SK-N-SH treated with all-trans-retinoic acid at 6 μM for 48 hours (cell line): ENCODE measurements at regions not wholly inside any gene's neighbourhood (a gene's known extent, or its start where the extent isn't known, plus 50 kb on each side); places are given as distances from the start of the nearest gene placed in this dataset.

Source experiments
- ATAC-seq: fragments of 200-7000 bp; cut with Tn5 transposase; 3 replicates; pipeline ENCODE4 v1.9.1; 2020; ENCODE audit warnings: mild to moderate bottlenecking, moderate library complexity
- ARNTL ChIP-seq: fragments of 450-650 bp; formaldehyde crosslinking; IDR thresholded peaks from 2 replicates; pipeline ENCODE4 v1.5.0; 2020; ENCODE audit warnings: low read depth, mild to moderate bottlenecking, moderate library complexity, borderline replicate concordance
- BACH2 ChIP-seq: fragments of 250-450 bp; sonication (Bioruptor Pico); IDR thresholded peaks from 2 replicates; pipeline ENCODE4 v1.9.0; 2021; ENCODE audit warnings: mild to moderate bottlenecking, borderline replicate concordance
- CSDC2 ChIP-seq: fragments of 250-450 bp; sonication (Bioruptor Pico); IDR thresholded peaks from 2 replicates; pipeline ENCODE4 v1.5.0; 2020; ENCODE audit warnings: mild to moderate bottlenecking, moderate library complexity
- CSRNP3 ChIP-seq: fragments of 250-450 bp; sonication (Bioruptor Pico); IDR thresholded peaks from 2 replicates; pipeline ENCODE4 v1.5.1; 2021; ENCODE audit warnings: mild to moderate bottlenecking, moderate library complexity
- ESRRG ChIP-seq: fragments of 250-450 bp; sonication (Bioruptor Pico); IDR thresholded peaks from 2 replicates; pipeline ENCODE4 v1.6.1; 2021; ENCODE audit warnings: mild to moderate bottlenecking
- ISL1 ChIP-seq: fragments of 250-450 bp; sonication (Bioruptor Pico); IDR thresholded peaks from 2 replicates; pipeline ENCODE4 v2.1.2; 2022; ENCODE audit warnings: mild to moderate bottlenecking, moderate library complexity
- OSR1 ChIP-seq: fragments of 250-450 bp; sonication (Bioruptor Pico); IDR thresholded peaks from 2 replicates; pipeline ENCODE4 v1.8.0; 2022; ENCODE audit warnings: moderate library complexity, mild to moderate bottlenecking, inconsistent platforms
- PATZ1 ChIP-seq: fragments of 250-450 bp; sonication (Bioruptor Pico); IDR thresholded peaks from 2 replicates; pipeline ENCODE4 v1.8.0; 2020; ENCODE audit warnings: mild to moderate bottlenecking, moderate library complexity, borderline replicate concordance
- PPARA ChIP-seq: fragments of 250-450 bp; sonication (Bioruptor Pico); IDR thresholded peaks from 2 replicates; pipeline ENCODE4 v1.5.0; 2020; ENCODE audit warnings: mild to moderate bottlenecking, borderline replicate concordance
- RARB ChIP-seq: fragments of 250-450 bp; sonication (Bioruptor Pico); IDR thresholded peaks from 2 replicates; pipeline ENCODE4 v1.8.0; 2021; ENCODE audit warnings: mild to moderate bottlenecking, moderate library complexity
- SNAI2 ChIP-seq: fragments of 250-450 bp; sonication (Bioruptor Pico); IDR thresholded peaks from 2 replicates; pipeline ENCODE4 v1.5.0; 2020; ENCODE audit warnings: mild to moderate bottlenecking, moderate library complexity
- TCF4 ChIP-seq: fragments of 250-450 bp; sonication (Bioruptor Pico); IDR thresholded peaks from 2 replicates; pipeline ENCODE4 v1.8.0; 2021; ENCODE audit warnings: mild to moderate bottlenecking, moderate library complexity, borderline replicate concordance
- TOX ChIP-seq: fragments of 250-450 bp; sonication (Bioruptor Pico); IDR thresholded peaks from 2 replicates; pipeline ENCODE4 v1.8.0; 2021; ENCODE audit warnings: mild to moderate bottlenecking, moderate library complexity, borderline replicate concordance
- ZC3H10 ChIP-seq: fragments of 250-450 bp; sonication (Bioruptor Pico); IDR thresholded peaks from 2 replicates; pipeline ENCODE4 v1.5.1; 2021; ENCODE audit warnings: mild to moderate bottlenecking, moderate library complexity
- ZFP3 ChIP-seq: fragments of 250-450 bp; sonication (Bioruptor Pico); IDR thresholded peaks from 2 replicates; pipeline ENCODE4 v1.5.0; 2020; ENCODE audit warnings: mild to moderate bottlenecking, moderate library complexity
- ZFP30 ChIP-seq: fragments of 450-650 bp; formaldehyde crosslinking; IDR thresholded peaks from 2 replicates; pipeline ENCODE4 v1.5.0; 2022; ENCODE audit warnings: mild to moderate bottlenecking, moderate library complexity
- ZNF565 ChIP-seq: fragments of 450-650 bp; formaldehyde crosslinking; conservative IDR thresholded peaks from 2 replicates; pipeline ENCODE4 v1.5.0; 2020; ENCODE audit warnings: low read depth, mild to moderate bottlenecking, moderate library complexity
- ZNF70 ChIP-seq: fragments of 450-650 bp; formaldehyde crosslinking; IDR thresholded peaks from 2 replicates; pipeline ENCODE4 v1.5.0; 2020; ENCODE audit warnings: mild to moderate bottlenecking, moderate library complexity
- TF ChIP-seq, protein P1 (sequence below): fragments of 250-450 bp; sonication (Bioruptor Pico); IDR thresholded peaks from 2 replicates; pipeline ENCODE4 v1.5.0; 2020; ENCODE audit warnings: mild to moderate bottlenecking, moderate library complexity
- TF ChIP-seq, protein P2 (sequence below): fragments of 250-450 bp; sonication (Bioruptor Pico); IDR thresholded peaks from 2 replicates; pipeline ENCODE4 v1.8.0; 2021; ENCODE audit warnings: low read depth, mild to moderate bottlenecking, moderate library complexity, borderline replicate concordance
- TF ChIP-seq, protein P3 (sequence below): fragments of 250-450 bp; sonication (Bioruptor Pico); IDR thresholded peaks from 2 replicates; pipeline ENCODE4 v1.5.1; 2020; ENCODE audit warnings: low read depth, mild to moderate bottlenecking, moderate library complexity

DNA sequence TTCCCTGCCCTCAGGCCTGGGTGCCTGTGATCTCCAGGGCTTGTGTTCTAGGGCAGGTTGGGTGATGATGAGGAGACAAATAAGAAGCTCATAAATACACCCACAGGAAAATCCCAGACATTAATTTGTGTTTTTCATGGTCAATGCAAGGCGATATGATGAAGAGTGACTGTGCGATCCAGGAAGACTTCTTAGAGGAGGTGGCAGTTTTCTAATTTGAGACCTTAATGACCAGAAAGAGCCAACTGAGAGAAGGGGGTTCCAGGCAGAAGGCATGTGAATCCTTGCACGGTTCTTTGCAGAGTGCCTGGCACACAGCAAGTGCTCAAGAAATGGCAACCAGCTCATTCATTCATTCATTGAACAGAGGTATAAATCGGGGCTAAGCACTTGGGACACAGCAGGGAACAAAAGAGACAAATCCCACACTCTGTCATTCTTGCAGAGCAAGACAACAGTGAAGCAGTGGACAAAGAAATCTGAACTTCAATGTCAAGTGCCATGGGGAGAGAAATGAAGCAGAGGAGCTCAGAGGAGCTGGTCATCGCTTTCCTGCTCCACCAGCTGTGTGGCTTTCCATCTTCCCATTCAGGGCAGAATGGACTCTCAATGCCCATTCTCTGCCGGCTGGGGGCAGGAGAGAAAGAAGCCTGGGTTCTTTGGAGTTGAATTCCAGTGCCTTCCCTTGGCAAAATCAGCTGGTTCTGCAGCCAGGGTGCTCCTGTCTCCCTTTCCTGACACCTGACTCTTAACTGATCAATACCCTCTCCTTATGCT lies 128.3 kb downstream of the AACS start:
- ATAC-seq, result peak; percentile 56
- TF ChIP-seq ARNTL (CRISPR knock-in tag), result no peak
- TF ChIP-seq SNAI2 (CRISPR knock-in tag), result no peak
- no peak for TF ChIP-seq CSRNP3 (CRISPR knock-in tag)
- no peak for TF ChIP-seq CSDC2 (CRISPR knock-in tag)
- no peak for TF ChIP-seq ZC3H10 (CRISPR knock-in tag)
- TF ChIP-seq PPARA (CRISPR knock-in tag), result no peak
- TF ChIP-seq BACH2 (CRISPR knock-in tag), result no peak
- TF ChIP-seq ZNF70 (CRISPR knock-in tag), result no peak
- TF ChIP-seq, protein P1, sequence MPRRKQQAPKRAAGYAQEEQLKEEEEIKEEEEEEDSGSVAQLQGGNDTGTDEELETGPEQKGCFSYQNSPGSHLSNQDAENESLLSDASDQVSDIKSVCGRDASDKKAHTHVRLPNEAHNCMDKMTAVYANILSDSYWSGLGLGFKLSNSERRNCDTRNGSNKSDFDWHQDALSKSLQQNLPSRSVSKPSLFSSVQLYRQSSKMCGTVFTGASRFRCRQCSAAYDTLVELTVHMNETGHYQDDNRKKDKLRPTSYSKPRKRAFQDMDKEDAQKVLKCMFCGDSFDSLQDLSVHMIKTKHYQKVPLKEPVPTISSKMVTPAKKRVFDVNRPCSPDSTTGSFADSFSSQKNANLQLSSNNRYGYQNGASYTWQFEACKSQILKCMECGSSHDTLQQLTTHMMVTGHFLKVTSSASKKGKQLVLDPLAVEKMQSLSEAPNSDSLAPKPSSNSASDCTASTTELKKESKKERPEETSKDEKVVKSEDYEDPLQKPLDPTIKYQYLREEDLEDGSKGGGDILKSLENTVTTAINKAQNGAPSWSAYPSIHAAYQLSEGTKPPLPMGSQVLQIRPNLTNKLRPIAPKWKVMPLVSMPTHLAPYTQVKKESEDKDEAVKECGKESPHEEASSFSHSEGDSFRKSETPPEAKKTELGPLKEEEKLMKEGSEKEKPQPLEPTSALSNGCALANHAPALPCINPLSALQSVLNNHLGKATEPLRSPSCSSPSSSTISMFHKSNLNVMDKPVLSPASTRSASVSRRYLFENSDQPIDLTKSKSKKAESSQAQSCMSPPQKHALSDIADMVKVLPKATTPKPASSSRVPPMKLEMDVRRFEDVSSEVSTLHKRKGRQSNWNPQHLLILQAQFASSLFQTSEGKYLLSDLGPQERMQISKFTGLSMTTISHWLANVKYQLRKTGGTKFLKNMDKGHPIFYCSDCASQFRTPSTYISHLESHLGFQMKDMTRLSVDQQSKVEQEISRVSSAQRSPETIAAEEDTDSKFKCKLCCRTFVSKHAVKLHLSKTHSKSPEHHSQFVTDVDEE (CRISPR knock-in tag), result no peak
- TF ChIP-seq, protein P2, sequence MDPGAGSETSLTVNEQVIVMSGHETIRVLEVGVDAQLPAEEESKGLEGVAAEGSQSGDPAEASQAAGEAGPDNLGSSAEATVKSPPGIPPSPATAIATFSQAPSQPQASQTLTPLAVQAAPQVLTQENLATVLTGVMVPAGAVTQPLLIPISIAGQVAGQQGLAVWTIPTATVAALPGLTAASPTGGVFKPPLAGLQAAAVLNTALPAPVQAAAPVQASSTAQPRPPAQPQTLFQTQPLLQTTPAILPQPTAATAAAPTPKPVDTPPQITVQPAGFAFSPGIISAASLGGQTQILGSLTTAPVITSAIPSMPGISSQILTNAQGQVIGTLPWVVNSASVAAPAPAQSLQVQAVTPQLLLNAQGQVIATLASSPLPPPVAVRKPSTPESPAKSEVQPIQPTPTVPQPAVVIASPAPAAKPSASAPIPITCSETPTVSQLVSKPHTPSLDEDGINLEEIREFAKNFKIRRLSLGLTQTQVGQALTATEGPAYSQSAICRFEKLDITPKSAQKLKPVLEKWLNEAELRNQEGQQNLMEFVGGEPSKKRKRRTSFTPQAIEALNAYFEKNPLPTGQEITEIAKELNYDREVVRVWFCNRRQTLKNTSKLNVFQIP (CRISPR knock-in tag), result no peak
- no peak for TF ChIP-seq TOX (CRISPR knock-in tag)
- no peak for TF ChIP-seq RARB (CRISPR knock-in tag)
- TF ChIP-seq, protein P3, sequence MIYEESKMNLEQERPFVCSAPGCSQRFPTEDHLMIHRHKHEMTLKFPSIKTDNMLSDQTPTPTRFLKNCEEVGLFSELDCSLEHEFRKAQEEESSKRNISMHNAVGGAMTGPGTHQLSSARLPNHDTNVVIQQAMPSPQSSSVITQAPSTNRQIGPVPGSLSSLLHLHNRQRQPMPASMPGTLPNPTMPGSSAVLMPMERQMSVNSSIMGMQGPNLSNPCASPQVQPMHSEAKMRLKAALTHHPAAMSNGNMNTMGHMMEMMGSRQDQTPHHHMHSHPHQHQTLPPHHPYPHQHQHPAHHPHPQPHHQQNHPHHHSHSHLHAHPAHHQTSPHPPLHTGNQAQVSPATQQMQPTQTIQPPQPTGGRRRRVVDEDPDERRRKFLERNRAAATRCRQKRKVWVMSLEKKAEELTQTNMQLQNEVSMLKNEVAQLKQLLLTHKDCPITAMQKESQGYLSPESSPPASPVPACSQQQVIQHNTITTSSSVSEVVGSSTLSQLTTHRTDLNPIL (CRISPR knock-in tag), result no peak
- no peak for TF ChIP-seq ZFP3 (CRISPR knock-in tag)
- no peak for TF ChIP-seq ZFP30 (CRISPR knock-in tag)
- TF ChIP-seq ZNF565 (CRISPR knock-in tag), result no peak
- TF ChIP-seq TCF4 (CRISPR knock-in tag), result no peak
- no peak for TF ChIP-seq PATZ1
- TF ChIP-seq ESRRG (CRISPR knock-in tag), result no peak

DNA sequence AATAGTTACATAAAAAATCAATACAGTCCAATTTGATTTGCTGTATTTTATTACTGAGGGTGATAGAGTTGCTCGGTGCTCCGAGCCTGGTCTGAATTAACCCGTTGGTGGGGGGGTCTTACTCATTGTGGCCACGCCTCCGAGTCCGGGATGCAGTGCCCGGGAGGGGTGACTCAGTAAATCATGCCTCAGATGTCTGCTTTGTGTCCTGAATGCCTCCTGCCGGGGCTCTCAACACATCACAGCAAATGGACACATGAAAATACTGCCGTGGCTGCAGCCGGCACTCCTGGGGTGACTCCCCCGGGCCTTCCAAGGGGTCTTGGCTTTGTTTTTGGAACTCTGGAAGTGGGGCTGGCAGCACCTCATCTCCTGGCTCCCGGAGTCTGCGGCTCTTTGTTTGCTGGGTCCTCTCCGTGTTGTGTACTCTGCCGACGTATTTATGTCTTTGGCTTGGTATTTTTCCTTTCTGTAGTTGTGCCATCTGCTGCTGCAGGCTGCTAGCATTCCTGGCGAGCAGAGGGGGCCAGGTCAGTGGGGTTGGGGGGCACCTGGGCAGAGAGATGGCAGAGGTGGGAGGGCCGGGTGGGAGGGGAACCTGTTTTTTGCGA lies 129.0 kb downstream of the AACS start:
- peak; percentile 82 for ATAC-seq
- TF ChIP-seq TCF4 (CRISPR knock-in tag) (no peak), PPARA (CRISPR knock-in tag) (no peak), PATZ1 (no peak), ISL1 (CRISPR knock-in tag) (no peak), CSRNP3 (CRISPR knock-in tag) (no peak), ZNF565 (CRISPR knock-in tag) (no peak), RARB (CRISPR knock-in tag) (no peak), BACH2 (CRISPR knock-in tag) (no peak), TOX (CRISPR knock-in tag) (no peak), OSR1 (CRISPR knock-in tag) (no peak)
- TF ChIP-seq, protein P2 (CRISPR knock-in tag), result no peak
